SHP77 treated with DMSO at 0.1 percent for 48 hours (cell line): ENCODE measurements at regions not wholly inside any gene's neighbourhood (a gene's known extent, or its start where the extent isn't known, plus 50 kb on each side); places are given as distances from the start of the nearest gene placed in this dataset.

Experiments used
- DNase-seq: peaks from one replicate; lab custom pipeline; 2025; lab: John Stamatoyannopoulos, UW

DNA sequence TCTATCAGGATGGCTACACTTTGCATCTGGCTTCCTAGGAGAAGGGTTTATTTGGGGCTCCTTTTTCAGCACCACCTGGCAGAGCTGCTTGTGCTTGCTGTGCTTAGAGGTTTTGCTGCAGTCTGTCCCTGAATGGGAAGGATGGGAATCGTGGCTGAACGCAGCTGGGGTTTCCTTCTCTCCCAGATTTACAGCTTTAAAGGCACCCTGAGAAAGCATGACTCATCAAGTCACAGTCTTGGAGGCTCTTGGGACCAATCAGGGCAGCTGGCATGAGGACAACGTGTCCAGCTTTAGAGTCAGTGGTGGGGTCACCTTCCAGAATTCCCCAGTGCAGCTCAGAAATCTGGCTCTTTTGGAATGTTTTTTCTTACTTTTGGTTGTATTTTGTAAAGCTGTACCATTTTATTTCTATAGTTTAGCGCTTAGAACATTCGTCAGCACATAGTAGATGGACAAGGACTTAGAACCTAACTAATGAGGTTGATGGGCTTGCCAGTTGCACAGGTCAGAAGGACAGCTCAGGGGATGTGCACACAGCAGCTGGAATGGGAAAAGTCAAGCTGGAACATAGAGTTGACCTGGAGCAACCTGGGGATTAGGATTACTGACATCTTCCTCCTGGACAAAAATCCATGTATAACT is 222.6 kb downstream of the PRDM2 start:
- no peak for DNase-seq

DNA sequence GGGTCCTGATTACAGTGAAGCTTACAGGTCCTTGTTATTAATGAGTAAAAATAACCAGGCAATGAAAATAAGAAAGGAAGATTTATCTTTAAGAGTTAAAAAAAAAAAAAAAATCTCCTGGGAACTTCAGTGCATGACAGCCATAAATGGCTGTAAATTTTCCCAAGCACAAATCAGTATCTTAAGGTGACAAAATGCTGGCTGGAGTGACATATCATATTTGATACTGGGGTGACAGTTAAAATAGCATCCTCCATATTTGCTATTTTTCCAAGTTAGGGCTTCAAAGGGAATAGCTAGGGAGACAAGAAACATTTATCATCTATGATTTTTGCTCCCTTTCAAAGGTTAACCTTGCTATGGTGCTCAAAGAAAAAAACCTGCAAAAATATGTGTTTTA is 226.6 kb downstream of the PRDM2 start:
- DNase-seq: no peak

DNA sequence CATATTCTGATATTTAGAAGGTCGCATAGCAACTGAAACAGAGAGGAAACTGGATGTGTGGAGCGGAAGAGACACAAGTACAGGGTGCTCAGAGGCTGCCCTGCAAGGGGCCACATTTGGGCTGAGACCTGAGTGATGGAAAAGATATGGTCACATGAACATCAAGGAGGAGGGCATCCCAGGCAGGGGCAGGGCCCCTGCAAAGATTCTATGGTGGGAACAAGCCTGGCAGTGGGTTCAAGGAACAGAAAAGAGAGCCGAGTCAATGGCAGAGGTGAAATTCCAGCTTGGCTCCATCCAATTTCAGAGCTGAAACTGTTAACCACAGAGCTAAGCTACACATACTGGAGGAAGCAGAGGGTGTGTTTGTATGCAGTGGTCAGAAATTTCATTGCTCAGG is 227.7 kb downstream of the PRDM2 start:
- DNase-seq: no peak

DNA sequence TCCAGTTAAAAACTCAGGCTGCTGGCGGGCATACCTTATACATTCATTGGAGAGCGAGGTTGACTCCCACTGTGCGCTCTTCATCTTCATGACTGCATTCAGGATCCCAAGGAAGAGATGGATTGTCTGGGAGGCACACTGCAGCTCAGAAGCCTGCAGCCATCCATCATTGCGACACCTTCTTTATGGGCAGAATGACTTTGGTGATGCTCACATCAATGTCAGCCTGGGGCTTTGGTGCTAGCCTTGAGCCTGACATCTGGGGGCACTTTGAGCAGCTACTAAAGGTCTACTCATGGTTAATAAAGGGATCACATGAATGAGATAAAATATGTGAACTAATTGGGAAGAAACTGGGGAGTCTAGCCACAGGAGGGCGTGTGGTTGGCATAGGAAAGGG is 229.3 kb downstream of the PRDM2 start:
- DNase-seq: no peak

DNA sequence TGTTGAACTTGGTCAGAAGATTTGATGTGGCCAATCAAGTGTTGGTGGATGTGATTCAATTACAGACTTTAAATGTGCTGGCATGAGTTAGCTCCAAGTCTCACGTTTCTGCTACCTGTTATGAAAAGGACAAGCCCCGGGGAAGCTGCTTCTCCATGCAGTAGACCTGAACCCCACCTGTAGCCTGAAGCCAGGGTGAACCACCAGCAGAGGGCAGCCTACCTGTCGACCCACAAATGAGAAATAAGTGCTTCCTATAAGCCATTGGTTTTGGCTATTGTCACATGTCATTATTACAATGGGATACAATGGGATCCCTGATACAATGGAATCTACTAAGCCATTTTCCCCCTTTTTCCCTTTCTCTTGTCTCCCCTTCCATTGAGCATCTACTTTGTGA is 230.2 kb downstream of the PRDM2 start:
- no peak for DNase-seq

DNA sequence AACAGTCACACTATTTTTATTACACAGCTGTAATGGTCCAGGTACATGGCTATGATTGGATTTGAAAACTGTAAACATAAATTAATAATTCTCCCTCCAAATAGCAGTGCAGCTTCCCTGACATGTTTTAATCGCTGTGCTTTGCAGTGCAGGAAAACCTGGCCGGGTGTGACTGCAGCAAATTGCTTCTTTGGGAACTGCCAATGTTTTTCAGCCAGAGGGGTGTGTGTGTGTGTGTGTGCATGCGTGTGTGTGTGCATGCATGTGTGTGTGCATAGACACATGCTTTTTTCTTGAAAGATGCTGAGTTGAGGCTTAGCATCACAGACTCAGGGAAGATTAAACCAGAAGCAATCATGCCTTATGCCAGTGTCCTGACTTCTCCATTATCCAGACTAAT is 231.2 kb downstream of the PRDM2 start:
- DNase-seq: no peak

DNA sequence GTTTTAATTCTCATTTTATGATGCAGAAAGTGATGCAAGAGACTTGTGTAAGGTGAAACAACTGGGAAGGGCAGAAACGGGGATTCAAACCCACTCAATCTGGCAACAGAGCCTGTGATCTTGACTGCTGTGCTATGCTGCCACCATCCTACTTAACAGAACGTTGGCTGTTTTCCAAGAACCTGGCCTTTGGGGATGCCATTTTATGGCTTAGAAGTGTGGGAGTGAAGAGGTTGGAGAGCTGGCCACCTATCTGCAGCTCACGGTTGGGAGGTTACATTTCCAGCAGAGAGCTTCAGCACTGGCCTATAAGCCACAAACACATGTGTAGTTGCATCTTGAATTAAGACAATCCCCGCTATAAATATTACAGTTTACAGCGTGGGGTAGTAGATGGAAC is 235.3 kb downstream of the PRDM2 start:
- peak; percentile 11 for DNase-seq

DNA sequence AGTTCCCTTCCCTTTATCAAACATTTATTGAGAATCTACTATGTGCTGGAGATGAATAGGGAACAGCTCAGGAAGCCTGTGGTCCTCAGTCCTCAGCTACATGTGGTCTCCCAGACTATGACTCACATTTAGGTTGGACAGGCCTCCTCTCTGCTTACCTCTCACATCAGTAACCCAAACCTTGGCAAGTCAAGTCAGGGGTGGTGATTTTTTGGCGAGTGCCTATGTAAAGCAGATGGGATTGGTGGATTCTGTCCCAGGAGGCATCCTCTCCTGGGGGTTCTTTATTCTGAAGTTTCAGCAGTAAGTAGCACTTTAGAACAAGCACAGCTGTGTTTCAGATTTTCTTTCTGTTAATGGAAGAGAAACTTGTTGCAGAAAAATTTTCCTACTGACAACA is 241.3 kb downstream of the PRDM2 start:
- no peak for DNase-seq

DNA sequence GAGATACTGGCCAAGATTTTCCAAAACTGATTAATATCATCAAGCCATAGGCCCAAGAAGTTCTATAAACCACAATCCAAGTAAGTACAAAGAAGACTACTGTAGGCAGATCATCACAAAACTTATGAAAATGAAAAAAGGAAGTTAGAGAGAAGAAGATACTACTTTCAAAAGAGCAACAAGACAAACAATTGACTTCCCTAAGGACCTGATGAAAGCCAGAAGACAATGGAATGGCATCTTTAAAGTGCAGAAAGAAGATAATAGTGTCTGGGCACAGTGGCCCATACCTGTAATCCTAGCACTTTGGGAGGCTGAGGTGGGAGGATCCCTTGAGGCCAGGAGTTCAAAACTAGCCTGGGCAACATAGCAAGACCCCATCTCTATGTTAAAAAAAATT is 243.1 kb downstream of the PRDM2 start:
- no peak for DNase-seq

DNA sequence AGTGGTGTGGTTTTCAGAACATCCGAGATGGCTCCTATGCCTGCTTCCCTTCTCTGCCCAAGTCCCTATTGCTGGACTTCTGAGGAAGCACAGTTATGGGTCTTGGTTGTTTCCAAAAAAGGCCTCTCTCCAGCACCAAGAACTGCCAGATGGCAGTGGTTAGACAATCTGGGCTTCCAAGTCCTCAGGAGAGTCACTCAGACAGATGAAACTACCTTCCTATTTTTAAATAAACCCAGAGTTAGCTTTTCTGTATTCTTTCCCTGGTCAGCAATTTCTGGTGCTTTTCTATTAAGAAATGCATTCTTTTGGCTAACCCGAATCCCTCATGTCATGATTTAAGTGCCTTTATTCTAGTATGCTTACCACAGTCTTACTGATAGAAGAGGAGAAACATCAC is 245.9 kb downstream of the PRDM2 start:
- no peak for DNase-seq

DNA sequence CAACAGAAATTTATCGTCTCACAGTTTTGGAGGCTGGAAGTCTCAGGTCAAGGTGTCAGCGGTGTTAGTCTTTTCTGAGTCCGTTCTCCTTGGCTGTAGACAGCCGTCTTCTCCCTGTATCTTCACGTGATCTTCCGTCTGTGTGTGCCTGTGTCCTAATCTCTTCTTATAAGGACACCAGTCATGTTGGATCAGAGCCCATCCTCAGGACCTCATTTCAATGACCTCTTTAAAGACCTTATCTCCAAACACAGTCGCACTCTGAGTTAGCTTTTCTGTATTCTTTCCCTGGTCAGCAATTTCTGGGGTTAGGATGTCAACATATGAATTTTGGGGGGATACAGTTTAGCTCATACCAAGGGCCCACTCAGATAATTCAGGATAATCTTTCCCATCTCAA is 247.7 kb downstream of the PRDM2 start:
- DNase-seq: no peak

DNA sequence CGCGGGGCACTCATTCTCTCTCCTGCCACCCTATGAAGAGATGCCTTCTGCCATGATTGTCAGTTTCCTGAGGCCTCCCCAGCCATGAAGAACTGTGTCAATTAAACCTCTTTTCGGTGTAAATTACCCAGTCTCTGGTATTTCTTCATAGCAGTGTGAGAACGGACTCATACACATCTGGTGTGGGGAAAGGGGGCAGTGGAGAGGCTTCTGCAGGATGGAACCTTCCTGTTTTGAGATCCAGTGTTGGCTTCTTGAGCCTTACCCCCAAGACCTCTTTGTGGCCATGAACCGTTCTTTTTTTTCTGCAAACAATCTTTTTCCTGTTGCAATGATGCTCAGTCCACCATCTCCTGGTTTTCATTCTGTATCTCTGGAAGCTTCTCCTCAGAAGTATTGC is 248.4 kb downstream of the PRDM2 start:
- no peak for DNase-seq

DNA sequence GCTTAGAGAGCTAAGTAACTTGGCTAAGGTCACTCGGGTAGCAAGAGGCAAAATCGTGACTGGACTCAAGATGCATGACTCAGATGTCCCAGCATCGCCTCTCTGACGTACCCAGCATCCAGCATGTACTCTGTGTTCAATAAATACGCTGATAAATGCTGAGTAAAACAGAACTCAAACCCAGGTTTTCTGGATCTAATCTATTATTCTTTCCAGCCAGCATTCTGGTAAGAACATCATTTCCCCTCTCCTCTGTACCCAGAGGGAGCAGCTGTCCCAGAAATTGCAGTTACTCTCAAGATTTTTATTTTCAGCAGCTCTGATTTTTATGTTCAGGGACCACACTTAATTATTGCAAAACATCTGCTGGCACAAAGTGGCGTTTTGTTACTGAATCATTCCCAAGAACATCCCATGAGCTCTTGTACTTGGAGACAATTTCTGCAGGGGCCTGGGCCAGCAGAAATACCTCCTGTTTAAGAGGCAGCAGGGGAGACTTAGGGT is 249.0 kb downstream of the PRDM2 start:
- no peak for DNase-seq

DNA sequence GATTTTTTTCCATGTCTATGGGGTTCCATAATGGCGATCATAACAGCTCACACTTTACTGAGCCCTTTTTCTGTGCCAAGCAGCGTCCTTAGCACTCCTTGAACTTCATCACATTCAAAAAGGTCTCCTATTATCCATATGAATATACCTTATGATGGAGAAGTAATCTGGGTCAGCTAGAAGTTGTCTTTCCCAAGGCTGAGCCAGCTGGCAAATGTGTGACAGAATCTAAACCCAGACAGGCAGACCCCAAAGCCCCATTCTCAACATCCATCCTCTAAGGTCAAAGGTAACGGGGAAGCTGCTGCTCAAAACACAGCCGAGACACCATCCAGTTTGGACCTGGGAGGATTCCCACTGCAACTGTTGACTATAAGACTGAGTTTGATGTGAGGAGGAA is 249.6 kb downstream of the PRDM2 start:
- DNase-seq: no peak

DNA sequence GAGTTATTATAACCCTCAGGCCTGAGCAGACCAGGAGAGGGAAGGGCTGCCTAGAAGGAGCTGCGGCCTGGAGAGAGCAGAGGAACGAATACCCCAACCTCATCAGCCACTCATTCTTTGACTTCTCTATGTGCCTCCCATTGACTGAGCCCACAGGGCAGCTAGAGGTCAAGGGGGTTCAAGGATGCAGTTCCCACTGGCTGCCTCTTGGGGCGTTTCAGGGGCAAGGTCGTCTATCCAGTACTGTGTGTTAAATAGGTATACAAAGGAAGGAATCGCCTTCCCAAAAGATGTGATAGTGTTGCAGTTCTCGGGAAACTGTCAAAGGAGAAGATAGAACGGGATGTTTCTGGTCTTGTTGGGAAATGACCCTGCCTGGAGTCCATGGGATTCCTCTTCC is 250.6 kb downstream of the PRDM2 start:
- no peak for DNase-seq

DNA sequence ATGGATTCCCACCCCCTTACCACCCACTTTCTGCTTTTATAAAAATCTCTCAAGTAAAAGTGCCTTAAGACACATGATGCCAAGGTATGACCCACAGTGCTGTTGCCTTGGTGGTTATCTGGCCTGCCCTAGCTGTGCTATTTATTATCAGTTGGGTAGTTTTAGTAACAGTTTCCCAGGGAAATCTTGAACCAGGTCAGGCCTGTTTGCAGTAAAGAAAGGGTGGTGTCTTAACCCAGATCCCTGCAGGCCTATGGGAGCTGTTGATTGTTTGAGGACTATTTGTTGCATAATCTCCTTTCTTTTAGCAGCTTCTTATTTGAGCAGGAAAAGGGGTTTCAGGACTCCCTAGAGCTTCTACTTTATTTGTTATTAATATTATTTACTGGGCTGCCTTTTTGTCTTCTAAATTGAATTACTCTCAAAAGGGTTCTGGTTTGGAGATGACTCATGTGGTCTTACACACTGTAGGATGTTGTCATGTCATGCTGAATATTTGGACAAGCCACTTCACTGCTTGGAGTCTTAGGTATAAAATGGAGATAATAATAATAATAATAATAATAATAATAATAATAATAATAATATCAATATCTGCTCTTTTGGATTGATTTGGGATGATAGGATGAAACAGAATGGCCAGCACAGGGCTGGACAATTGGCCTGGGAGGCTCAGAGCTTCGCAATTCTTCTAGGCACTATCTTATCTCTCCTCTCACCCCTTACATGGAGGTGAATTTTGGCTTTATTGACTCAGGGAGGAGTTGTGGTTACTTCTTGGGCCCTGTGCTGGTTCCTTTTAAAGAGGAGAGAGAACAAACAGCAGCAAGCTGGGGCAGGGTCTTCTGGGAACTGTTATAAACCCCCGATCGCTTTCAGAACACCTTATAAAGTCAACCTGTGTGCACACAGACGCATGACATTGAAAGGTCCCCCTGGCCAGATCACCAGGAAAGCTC is 252.1 kb downstream of the PRDM2 start:
- DNase-seq: no peak

DNA sequence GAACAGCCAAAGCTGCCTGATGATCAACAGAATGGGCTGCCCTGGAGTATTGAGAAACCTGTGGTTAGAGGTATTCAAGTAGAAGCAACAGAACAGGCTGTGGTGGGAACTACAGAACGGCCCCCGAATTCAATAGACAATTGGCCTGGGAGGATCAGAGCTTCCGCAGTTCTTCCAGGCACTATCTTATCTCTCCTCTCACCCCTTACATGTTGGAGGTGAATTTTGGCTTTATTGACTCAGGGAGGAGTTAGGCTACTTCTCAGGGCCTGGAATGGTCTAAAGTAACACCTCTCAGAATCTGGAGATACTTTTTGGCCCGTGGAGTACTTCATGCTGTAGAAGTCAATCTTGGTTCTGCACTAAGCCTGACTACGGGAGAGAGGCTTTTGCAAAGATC is 253.0 kb downstream of the PRDM2 start:
- no peak for DNase-seq

DNA sequence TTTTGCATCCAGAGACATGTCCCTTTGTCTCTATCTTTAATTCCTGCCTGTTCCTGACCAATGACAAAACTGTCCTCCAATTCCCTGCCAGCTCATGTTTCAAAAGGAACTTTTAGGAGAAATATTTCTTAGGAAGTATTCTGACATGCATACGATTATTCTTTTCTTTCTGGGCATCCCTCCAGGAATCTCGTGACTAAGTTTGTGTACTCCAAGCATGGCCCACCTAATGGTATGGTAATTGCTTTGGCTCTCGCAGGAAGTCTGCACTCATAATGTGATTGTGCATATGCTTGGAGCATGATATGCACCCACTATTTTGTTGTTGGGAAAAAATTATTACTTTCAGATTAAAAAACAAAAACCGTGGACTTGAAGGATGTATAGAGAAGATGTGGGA is 256.4 kb downstream of the PRDM2 start:
- DNase-seq: no peak

DNA sequence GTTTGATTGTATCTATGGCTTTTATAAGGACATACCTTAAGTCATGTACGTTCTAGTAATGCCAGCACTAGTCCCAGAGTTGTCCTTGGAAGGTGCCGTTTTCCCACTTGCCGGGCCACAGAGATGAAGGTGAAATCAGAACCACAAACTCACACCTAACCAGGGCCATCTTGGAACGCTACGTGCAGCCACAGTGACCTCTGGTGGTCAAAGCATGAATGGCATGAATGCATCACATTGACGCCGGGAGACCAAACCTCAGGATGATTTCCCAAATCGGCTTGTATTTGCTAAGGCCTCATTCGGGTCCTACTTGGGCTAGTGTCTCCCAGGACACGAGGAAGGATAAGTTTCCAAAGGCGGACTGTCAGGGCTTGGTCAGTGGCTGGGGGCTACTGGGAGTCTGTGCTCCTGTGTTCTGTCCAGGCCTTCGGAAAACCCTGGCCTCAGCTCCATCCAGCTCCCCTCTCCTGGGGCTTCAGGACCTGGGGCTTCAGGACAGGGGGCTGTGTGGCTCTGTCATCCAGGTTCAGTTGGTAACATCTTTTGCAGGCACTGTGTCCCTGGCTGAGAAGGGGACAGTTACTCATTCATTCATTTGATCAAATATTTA is 260.5 kb downstream of the PRDM2 start:
- DNase-seq: no peak

DNA sequence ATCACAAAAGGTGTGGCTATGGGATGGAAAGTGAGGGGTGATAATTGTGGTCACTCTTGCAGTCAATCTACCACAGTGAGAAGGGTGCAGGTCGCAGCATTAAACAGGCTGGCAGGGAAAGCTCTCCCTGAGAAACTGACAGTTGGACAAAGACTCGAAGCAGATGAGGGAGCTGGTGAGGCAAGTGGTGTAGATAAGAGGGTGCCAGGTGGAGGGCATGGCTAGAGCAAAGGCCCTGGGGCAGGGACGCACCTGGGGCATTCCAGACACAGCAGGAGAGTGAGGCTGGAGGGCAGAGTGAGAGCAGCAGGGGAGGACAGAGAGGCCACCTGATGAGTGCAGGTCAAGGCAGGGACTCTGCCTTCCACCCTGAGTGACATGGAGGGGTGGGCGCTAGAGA is 264.8 kb downstream of the PRDM2 start:
- no peak for DNase-seq

DNA sequence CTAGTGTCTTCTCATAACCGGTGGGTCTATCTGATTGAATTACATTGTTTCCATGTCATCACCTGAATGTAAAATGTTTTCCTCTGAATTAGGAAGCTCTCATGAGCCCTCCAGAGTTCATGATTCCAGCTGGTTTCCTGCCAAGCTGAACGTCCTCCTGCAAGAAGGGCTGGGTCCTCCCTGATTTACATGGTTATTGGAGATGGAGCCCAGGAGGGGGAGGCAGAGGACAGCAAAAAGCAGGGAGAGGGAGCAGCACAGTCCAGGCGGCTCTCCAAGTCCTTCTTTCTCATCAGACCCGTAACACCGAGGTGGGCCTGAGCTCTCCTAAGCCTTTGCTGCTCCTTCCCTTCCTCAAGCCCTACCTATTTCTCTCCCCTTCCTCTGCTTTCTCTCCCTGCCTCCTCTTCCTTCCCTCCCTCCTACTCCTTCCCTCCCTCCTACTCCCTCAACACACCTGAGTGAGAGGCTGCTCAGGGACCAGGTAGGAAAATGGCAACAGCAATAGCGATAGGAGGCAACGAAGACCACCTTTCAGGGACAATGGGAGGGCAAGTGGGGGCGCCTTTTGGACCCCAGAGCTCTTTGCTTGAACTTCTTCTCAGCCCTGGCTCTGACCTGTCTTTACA is 265.9 kb downstream of the PRDM2 start:
- DNase-seq: peak; percentile 46

DNA sequence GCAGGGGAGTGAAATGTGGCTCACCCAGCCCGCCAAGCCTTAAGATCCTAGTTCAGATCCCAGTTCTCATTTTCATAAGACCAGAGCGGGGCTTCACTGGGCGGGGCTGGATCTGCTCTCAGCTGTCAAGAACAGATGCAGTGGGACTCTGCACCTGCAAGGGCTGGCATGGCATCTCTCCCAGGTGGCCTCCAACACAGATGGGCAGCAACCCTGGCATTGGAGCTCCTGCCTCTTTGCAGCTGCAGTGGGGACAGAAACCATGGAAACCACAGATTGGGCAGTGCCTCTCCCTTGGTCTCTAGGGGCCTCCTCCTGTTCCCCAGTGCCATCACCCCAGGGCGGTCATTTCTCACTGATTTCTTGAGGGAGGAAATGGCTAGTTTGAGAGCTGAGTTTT is 267.7 kb downstream of the PRDM2 start:
- no peak for DNase-seq

DNA sequence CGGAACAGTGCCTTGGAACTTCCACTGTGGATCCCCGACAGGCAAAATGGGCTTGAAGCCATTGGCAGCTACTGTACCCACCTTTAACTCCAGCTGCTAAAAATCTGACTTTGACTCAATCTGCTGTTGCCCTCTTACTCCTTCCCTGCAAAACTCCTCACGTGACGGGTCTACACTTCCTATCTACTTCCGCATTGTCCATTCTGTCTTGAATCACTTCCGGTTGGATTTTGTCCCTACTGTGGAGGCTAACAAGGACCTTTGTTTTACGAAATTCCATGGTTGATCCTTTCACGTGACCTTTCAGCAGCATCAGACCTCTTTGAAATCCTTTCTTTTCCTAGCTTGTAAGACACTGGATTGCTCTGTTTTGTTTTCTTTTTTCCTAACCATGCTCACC is 268.4 kb downstream of the PRDM2 start:
- DNase-seq: no peak
